Dedifferentiated amniotic fluid mesenchymal stem cell (primary cell): ENCODE measurements at regions not wholly inside any gene's neighbourhood (a gene's known extent, or its start where the extent isn't known, plus 50 kb on each side); places are given as distances from the start of the nearest gene placed in this dataset.
"Not testable (repeated sequence)": the region's sequence is repeated elsewhere in the genome, so short reads cannot be mapped to it uniquely, and the experiment has no call there.

Source experiments
- DNase-seq: peaks from one replicate; pipeline ENCODE4 v3.0.0-alpha.2; 2016; ENCODE audit errors: extremely low spot score

DNA sequence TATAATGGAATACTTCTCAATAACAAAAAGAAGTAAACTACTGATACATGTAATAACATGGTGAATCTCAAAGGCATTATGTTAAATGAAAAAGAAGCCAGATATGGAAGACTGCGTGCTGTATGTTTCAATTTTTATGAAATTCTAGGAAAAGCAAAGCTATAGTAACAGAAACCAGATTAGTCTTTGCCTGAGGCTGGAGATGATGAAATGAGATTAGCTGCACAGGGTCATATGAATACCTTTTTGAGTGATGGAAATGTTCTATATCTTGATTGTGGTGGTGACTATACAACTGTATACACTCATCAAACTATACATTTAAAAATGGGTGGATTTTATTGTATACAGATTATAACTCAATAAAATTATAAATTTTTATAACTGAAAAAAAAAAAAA lies 113.5 kb downstream of the TMEM30B start:
- DNase-seq: no peak

DNA sequence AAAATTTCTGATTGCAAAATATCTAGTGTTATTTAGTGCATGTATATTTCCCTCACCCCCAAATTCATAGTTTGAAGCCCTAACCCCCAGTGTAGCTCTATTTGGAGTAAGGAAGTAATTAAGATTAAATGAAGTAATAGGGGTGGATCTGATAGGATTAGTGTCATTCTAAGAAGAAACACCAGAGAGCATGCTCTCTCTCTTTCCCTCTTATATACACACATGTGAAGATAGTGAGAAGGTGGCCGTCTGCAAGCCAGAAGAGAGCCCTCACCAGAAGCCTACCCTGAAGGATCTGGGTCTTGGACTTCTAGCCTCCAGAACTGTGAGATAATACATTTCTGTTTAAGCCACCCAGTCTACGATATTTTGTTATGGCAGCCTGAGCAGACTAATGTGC lies 120.3 kb downstream of the TMEM30B start:
- DNase-seq: no peak

DNA sequence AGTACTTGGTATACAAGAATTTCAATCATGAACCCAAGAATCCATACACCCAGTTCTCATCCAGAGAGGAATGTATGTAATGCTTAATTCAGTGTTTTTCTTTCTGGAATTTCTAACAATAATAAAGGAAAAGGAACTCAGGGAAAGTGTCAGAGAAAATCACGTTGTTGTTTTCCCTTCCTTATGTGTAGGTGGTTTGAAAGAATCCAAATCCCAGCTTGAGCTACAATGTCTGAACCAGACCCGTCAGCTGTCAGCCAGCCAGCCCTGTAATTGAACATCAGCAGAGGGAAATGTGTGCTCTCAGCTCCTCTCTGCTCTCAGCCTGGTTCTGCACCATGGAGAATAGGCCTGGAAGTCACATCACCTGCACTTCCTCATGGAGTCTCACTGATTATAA lies 126.5 kb downstream of the TMEM30B start:
- DNase-seq: peak; percentile 29

DNA sequence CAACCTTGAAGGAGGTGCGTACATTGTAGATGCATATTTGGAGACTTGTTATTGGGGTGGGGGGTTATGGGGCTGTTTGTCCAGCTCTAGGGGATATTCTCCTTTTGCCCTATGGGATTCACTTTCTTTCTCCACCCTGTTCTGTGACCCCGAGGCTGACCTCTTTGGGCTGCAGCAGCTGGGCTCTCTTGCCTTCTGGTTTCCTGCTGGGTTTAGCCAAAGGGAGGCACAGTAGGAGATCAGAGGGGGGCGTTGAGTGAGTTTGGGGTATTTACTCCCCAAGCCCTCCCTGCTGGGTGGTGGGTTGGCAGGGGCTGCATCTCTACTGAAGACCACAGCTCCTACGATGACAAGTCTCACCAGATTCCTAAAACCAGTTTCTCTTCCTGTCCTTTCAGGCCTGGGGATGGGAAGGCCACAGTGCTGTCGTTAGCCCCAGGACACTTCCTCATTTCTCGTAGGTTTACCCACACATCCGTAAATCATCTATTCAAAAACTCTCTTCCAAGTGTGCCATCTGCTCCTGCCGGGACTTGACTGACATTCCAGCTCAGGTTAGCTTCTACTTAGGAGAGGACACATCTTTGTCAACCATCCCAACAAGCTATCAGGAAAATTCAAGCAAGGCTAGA lies 127.1 kb downstream of the TMEM30B start:
- DNase-seq: no peak

DNA sequence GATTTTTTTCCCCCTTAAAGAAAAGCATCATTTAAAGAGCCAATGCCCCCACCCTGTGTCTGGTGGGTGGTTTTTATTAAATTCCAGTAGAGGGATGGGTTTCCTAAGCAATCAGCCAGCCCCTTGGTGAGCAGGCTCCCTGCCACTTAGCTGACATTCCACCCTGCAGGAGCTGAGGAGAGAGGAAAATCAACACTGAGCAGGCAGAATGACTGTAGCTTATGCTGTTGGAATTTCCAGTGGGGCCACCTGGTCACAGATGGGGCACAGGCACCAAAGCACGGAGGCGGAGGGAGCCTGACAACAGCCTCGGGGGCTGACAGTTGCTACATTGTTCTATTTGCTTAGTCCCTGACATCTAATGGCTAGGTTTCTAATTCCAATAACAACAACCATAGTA lies 127.7 kb downstream of the TMEM30B start:
- DNase-seq: peak; percentile 56

DNA sequence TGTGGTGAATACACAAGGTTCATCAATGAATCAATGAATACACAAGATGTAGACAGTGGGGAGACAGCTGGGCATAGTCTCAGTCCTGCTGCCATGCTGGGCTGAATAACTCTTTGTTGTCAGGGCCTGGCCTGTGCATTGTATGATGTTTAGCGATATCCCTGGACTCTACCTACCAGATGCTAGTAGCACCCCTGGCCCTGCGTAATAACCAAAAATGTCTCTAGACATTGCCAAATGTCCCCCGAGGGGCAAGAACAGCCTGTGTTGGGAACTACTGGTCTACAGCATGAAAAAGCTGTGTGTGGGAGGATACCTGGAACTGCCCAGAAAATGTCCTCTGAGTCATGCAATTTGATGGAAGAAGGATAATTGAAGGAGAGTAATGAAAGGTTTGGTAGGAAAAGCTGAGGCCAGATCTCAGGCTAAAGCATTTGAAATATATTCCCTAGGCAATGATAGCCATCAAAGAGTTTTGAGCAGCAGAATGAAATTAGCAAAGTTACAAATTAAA lies 128.2 kb downstream of the TMEM30B start:
- DNase-seq: no peak

DNA sequence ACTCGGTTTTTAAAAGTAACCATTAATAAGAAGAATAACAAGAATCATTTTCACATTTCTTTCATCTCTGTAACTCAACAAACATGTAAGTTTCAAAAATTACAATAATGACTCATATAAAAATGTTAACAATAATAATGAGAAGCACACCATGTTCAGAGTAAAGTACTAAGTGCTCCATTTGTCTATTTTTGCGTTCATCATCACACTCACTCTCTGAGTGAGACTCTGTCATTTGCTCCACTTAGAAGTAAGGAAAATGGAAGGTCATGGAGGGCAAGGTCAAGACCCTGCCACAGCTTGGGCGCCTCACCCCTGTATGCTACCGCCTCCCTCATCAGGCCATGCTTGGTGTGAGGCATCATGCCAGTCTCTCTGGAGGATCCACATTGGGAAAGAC lies 129.9 kb downstream of the TMEM30B start:
- no peak for DNase-seq

DNA sequence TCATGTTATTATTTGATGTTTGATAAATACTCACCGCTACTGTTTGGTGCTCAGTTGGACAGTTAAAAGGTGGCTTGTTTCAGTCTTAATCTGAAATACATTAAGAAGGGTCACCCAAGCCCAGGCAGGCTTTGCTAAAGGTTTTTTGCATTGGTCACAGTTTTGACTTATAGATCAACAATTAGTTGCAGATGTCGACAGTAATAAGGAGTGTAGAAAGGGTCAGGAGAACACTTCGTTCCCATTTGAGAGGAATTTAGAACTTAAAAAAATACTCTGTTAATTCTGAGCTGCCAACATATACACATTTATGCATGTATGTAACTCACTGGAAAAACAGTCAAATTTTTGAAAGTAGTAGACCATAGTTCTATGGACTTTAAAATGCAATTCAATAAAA lies 130.3 kb downstream of the TMEM30B start:
- no peak for DNase-seq

DNA sequence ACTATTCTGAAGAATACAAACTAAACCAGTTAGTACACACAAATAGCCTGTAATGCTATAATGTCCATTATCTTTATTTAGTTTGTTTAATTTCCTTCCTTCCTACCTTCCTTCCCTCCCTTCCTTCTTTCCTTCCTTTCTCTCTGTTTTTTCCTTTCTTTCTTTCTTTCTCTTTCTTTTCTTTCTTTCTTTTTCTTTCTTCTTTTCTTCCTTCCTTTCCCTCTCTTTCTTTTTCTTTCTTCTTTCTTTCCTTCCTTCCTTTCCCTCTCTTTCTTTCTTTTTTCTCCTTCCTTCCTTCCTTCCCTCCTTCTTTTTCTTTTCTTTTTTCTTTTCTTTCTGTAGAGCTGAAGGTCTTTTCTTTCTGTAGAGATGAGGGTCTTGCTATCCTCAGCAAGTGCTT lies 131.2 kb downstream of the TMEM30B start:
- no peak for DNase-seq

DNA sequence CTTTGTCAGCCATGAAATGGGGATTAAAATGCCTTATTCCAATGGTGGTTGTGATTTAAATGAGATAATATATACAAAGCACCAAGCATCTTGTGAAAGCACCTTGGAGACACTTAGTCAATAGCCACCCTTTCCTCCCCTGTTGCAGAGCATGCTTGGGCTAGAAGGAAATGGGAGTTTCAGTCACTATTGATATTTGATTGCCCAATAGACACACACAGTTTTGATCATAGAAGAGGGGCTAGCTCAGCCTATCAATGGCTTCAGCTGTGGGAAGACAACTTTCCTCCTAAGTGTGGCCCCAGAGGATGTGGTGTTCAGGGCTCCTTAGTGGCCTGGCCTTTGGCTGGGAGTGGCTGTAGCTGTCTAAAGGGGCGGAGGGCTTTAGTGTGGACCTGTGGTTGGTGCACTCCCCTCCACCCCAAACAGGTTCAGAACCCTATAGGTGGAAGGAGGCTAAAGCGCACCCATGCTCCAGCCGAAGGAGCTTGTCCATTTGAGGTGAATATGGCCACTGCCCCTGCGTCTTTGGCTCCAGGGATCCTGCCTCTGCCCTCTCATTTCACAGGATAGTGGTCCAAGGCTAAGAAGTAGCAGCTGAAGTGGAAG lies 132.3 kb downstream of the TMEM30B start:
- DNase-seq: no peak

DNA sequence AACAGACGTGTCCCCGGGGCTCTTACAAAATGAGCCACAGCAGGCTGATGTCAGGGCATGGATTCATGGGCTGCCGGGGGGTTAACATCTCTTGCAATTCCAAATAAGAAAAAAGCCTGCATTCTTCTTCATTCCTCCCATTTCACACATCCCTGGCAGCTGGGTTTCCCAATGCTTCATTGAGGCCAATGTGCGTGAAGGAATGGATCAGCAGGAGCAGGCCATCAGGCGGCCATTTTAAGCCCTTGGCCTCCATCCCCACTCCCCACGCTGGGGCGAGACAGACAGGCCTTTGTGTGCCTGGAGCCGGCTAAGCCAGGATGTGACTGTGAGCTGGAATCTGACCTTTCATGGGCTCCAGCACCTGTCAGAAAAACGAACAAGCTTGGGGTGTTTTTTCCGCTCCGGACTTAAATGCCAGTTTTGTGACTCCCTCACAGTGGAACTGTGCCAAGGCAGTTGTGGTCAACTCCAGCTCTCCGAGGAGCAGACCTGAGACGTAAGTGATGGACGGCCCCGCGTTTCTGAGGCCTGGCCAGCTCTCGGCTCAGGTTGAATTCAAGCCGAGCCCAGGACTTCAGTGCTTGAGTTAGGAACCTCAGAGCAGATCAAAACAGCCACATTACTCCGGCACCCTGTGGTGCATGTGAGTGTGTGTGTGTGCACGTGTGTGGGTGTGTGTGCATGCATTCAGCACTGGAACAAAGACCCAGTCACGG lies 133.1 kb downstream of the TMEM30B start:
- peak; percentile 68 for DNase-seq

DNA sequence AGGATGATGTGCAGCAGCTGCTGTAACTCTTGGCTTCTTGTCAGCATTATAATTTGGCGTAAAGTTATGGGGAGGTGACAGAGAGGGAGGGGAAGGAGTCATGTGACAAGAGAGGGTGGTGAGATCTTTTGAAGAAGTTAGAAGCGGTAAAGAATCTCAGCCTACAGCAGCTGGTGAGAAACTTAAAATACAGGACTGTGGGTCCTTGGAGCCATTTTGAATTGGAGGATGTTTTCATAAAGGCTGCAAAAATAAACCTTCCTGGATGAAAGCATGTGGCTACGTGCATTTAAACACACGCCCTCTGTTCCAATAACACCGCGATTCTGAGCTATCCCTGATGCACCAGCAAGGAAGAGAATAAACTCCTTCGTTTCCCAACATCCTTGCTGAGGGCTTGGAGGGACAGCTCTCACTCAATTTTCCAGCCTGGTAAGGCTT lies 133.7 kb downstream of the TMEM30B start:
- DNase-seq: no peak

DNA sequence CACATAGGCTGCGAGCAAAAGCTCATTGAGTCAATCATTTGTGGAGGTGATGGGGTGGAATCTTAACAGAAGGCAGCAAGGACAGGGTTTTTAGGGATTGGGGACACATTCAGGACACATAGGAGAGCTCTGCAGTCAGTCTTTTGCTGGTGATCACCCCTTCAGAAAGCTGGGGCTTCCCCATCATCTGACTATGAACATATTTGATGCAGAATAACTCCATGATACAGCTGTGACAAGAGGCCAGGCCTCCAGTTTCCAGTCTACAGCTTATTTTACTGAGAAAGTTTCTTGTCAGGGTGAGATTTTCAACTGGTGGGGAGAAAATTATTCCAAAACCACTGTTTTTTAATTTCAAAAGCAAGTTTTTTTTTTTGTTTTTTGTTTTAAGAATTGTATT lies 134.2 kb downstream of the TMEM30B start:
- DNase-seq: no peak

DNA sequence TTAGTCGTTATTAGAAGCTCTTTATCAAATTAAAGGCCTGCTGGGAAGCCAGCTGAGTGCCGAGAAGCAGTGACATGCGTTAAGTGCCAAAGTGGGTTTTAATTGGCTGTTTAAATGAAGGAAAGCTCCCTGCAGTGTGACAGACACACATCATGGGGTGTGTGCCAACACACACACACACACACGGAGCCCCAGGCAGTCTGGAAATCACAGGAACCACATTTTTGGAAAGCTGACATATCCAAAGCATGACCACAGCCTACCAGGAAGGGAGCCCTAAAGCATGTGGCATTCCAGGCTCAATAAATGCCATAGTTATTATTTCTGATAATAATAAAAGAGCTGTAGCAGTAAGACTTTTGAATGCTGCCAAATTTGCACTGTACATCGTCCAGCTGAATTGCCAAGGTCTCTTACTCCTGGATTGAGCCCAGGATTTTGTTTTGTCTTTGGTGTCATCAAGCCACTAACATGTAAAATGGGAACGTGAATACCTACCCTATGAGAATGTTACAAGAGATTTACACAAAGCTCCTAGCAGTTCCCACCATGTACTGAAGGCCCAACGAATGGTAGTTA lies 135.1 kb downstream of the TMEM30B start:
- DNase-seq: peak; percentile 83

DNA sequence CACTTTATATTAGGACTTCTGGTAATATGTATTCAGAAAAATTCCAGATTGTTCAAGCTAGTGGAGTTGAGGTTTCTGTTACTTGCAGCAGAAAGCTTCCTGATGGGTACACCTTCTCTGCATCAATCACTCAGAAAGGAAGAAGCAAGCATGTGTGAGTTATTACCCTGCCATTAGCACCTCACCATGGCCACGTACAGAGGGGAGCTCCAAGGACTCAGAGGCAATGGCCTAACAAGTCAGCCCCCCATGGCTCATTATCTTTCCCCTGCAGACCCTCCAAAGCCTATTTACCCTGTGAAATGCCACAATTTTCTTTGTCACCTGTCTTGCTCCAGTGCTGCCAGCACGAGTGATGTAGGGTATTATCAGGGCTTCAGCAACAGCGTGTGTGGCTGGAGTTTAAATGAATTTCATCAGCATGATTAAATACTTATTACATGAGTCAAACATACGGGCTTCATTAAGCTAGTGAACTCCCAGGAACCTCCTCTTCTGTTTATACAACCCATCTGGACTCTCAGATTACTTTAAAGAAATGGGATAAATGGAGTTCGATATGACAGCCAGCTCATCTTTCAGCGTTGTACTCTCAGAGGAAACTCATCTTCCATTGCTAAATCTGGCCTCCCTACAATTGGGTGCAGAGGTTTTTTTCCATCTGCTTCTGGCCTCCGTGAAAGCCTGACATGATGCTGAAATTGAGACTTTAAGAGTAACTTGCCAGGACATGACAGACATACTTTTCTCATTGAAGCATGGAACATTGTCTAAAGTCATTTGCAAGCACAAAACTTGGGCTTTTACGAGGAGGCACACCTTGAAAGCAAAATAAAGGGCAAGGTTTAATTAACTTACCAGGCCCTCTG lies 135.9 kb downstream of the TMEM30B start:
- peak; percentile 97 for DNase-seq

DNA sequence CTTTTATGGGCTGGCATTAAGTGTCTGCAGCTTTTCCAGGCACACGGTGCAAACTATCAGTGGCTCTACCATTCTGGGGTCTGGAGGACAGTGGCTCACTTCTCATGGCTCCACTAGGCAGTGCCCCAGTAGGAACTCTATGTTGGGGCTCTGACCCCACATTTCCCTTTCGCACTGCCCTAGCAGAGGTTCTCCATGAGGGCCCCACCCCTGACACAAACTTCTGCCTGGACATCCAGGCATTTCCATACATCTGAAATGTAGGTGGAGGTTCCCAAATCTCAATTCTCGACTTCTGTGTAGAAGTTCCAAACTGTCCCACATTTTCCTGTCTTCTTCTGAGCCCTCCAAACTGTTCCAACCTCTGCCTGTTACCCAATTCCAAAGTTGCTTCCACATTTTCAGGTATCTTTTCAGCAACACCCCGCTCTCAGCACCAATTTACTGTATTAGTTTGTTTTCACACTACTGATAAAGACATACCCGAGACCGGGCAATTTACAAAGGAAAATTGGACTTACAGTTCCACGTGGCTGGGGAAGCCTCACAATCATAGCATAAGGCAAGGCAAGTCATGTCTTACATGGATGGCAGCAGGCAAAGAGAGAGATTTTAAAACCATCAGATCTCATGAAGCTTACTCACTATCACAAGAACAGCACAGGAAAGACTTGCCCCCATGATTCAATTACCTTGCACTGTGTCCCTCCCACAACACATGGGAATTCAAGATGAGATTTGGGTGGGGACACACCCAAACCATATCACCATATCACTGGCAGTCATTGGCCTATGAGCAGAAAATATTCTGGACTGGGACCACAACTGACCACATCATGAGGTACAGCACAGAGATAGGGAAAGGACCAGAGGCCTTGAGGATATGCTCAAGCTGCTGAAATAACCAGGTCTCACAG lies 136.8 kb downstream of the TMEM30B start:
- not testable (repeated sequence) for DNase-seq

DNA sequence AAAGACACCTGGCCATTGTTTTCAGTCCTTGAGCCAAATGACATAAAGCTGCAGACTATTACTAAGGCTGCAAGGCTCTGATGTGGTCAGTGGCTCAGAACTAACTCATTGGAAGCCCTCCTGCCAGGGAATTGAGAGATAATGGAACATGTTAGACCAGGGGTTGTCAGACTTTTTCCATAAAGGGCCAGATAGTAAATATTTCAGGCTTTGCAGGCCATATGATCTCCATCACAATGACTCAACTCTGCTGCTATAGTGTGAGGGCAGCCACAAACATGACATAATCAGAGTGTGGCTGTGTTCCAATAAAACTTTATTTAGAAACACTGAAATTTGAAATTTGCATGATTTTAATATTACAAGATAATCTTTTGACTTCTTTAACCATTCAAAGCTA lies 140.3 kb downstream of the TMEM30B start:
- no peak for DNase-seq

DNA sequence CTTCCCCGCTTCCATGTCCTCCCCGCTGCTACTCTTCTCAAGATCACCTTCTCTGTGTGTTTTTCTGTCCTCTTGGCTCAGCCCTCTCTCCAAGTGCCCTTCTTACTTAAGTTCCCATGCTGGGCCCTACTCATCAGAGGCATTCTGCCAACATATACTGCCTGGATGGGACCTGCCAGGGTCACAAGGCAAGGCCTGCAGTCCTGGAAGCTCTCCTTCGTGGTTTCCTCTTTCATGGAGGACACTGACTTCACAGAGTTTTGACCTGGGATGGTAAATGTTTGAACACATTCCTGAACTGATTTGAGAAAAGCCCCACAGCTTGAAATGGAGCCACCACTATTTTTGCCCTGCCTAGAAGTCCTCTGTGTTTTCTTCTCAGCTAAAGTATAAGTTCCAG lies 140.9 kb downstream of the TMEM30B start:
- DNase-seq: no peak

DNA sequence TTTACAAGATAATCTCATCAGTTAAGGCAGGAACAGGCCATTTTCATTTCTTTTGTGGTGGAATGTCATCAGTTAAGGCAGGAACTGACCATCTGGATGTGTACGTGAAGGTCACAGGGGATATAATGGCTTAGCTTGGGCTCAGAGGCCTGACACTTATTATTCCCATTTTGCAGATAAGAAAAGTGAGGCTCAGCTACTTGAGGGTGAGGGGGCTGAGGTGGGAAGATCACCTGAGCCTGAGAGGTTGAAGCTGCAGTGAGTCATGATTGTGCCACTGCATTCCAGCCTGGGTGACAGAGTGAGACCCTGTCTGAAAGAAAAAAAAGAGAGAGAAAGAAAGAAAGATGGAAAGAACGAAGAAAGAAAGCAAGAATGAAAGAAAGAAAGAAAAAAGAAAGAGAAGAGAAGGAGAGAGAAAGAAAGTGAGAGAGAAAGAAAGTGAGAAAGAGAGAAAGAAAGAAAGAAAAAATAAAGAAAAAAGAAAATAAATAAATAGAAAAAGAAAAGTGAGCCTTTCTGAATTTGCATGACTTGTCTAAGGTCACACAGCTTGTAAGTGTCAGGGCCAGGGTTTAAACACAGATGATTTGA lies 142.0 kb downstream of the TMEM30B start:
- no peak for DNase-seq

DNA sequence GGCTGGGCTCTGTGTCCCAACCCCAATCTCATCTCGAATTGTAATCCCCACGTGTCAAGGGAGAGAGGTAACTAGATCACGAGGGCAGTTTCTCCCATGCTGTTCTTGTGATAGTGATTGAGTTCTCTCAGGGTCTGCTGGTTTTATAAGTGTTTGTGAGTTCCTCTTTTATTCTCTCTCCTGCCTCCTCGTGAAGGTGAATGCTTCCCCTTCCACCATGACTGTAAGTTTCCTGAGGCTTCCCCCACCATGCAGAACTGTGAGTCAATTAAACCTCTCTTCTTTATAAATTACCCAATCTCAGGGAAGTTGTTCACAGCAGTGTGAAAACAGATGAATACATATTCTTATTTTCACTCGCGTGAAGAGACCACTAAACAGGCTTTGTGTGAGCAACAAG lies 148.2 kb downstream of the TMEM30B start:
- no peak for DNase-seq
